H9 (cell line): ENCODE measurements at regions not wholly inside any gene's neighbourhood (a gene's known extent, or its start where the extent isn't known, plus 50 kb on each side); places are given as distances from the start of the nearest gene placed in this dataset.

Experiments used
- DNase-seq: peaks from one replicate; pipeline ENCODE4 v3.0.0-alpha.2; 2017
- H2AFZ ChIP-seq: one replicate; pipeline ENCODE4 v1.6.1; 2013; ENCODE audit warnings: mild to moderate bottlenecking, low read length, control low read depth, moderate library complexity
- H2AK5ac ChIP-seq: 2 replicates; pipeline ENCODE4 v1.6.1; 2013; ENCODE audit warnings: low read length, control low read depth, mixed read lengths; ENCODE audit not compliant: insufficient read length
- H2BK120ac ChIP-seq: one replicate; pipeline ENCODE4 v1.6.1; 2013; ENCODE audit warnings: low read depth, mild to moderate bottlenecking, low read length, control low read depth, inconsistent platforms; ENCODE audit not compliant: poor library complexity, severe bottlenecking
- H2BK12ac ChIP-seq: 2 replicates; pipeline ENCODE4 v1.6.1; 2013; ENCODE audit warnings: low read length, control low read depth, mixed read lengths, low read depth; ENCODE audit not compliant: insufficient read length
- H2BK15ac ChIP-seq: 2 replicates; pipeline ENCODE4 v1.6.1; 2013; ENCODE audit warnings: low read depth, low read length, control low read depth
- H2BK20ac ChIP-seq: one replicate; pipeline ENCODE4 v1.6.1; 2013; ENCODE audit warnings: low read depth, mild to moderate bottlenecking, low read length, control low read depth, inconsistent platforms; ENCODE audit not compliant: poor library complexity, severe bottlenecking
- H2BK5ac ChIP-seq: 2 replicates; pipeline ENCODE4 v1.6.1; 2013; ENCODE audit warnings: low read length, control low read depth, mixed read lengths; ENCODE audit not compliant: insufficient read length
- H3K14ac ChIP-seq: 2 replicates; pipeline ENCODE4 v1.6.1; 2013; ENCODE audit warnings: low read length, control low read depth; ENCODE audit not compliant: insufficient read depth
- H3K18ac ChIP-seq: 2 replicates; pipeline ENCODE4 v1.6.1; 2013; ENCODE audit warnings: low read depth, mild to moderate bottlenecking, mixed read lengths, low read length, control low read depth; ENCODE audit not compliant: insufficient read length
- H3K23ac ChIP-seq: 2 replicates; pipeline ENCODE4 v1.6.1; 2013; ENCODE audit warnings: low read length, control low read depth, mixed read lengths, low read depth; ENCODE audit not compliant: insufficient read length
- H3K23me2 ChIP-seq: 2 replicates; pipeline ENCODE4 v1.6.1; 2013; ENCODE audit warnings: low read depth, mild to moderate bottlenecking, mixed read lengths, low read length, control low read depth; ENCODE audit not compliant: insufficient read length, poor library complexity, severe bottlenecking
- H3K27ac ChIP-seq: 2 replicates; pipeline ENCODE4 v1.5.1; 2013; ENCODE audit warnings: low read length, control low read depth, mixed read lengths, low read depth; ENCODE audit not compliant: insufficient read length
- H3K27me3 ChIP-seq: 2 replicates; pipeline ENCODE4 v1.6.1; 2013; ENCODE audit warnings: low read length, control low read depth, inconsistent platforms; ENCODE audit not compliant: insufficient read depth
- H3K4ac ChIP-seq: 2 replicates; pipeline ENCODE4 v1.6.1; 2013; ENCODE audit warnings: low read depth, mild to moderate bottlenecking, control low read depth, inconsistent platforms, low read length, moderate library complexity
- H3K4me1 ChIP-seq: 2 replicates; pipeline ENCODE4 v1.6.1; 2013; ENCODE audit warnings: low read length, control low read depth, inconsistent platforms; ENCODE audit not compliant: insufficient read depth
- H3K4me2 ChIP-seq: 2 replicates; pipeline ENCODE4 v1.6.1; 2013; ENCODE audit warnings: low read length, control low read depth, mixed read lengths; ENCODE audit not compliant: insufficient read length, insufficient read depth
- H3K56ac ChIP-seq: 2 replicates; pipeline ENCODE4 v1.6.1; 2013; ENCODE audit warnings: low read depth, mild to moderate bottlenecking, mixed read lengths, low read length, control low read depth; ENCODE audit not compliant: insufficient read length
- H3K79me1 ChIP-seq: 2 replicates; pipeline ENCODE4 v1.6.1; 2013; ENCODE audit warnings: low read depth, mild to moderate bottlenecking, moderate library complexity, low read length, control low read depth, inconsistent platforms; ENCODE audit not compliant: insufficient read depth, poor library complexity, severe bottlenecking
- H3K79me2 ChIP-seq: 2 replicates; pipeline ENCODE4 v1.6.1; 2013; ENCODE audit warnings: low read length, control low read depth, inconsistent platforms; ENCODE audit not compliant: insufficient read depth
- H3K9ac ChIP-seq: 2 replicates; pipeline ENCODE4 v1.6.1; 2013; ENCODE audit warnings: low read length, control low read depth, mixed read lengths; ENCODE audit not compliant: insufficient read length; ENCODE audit errors: extremely low read depth
- H3K9me3 ChIP-seq: one replicate; pipeline ENCODE4 v1.6.1; 2013; ENCODE audit warnings: low read depth, low read length, inconsistent platforms; ENCODE audit not compliant: control insufficient read depth
- H3T11ph ChIP-seq: one replicate; pipeline ENCODE4 v1.6.1; 2013; ENCODE audit warnings: mild to moderate bottlenecking, low read length, control low read depth, inconsistent platforms
- H4K20me1 ChIP-seq: one replicate; pipeline ENCODE4 v1.6.1; 2013; ENCODE audit not compliant: control insufficient read depth, insufficient read length, insufficient read depth
- H4K5ac ChIP-seq: 2 replicates; pipeline ENCODE4 v1.6.1; 2013; ENCODE audit warnings: low read depth, mild to moderate bottlenecking, mixed read lengths, low read length, control low read depth; ENCODE audit not compliant: insufficient read length
- H4K8ac ChIP-seq: replicated peaks from 2 replicates; pipeline ENCODE4 v1.6.1; 2013; ENCODE audit warnings: low read length, control low read depth, mixed read lengths, low read depth; ENCODE audit not compliant: insufficient read length
- H4K91ac ChIP-seq: 2 replicates; pipeline ENCODE4 v1.6.1; 2013; ENCODE audit warnings: low read depth, mild to moderate bottlenecking, moderate library complexity, mixed read lengths, low read length, control low read depth; ENCODE audit not compliant: insufficient read length
- H3K27ac Mint-ChIP-seq, 3 experiments: 2 replicates in 2 of 3; 3 replicates in 1 of 3; pipeline ENCODE4 v1.8.0; 2020 to 2021; ENCODE audit warnings: mixed read lengths in 3 of 3, mild to moderate bottlenecking in 1 of 3, moderate library complexity in 1 of 3
- H3K27me3 Mint-ChIP-seq: 2 replicates; pipeline ENCODE4 v1.8.0; 2021; ENCODE audit warnings: low read depth, mild to moderate bottlenecking, moderate library complexity, mixed read lengths
- H3K36me3 Mint-ChIP-seq, 3 experiments: 2 replicates in 2 of 3; 3 replicates in 1 of 3; pipeline ENCODE4 v1.8.0; 2020 to 2021; ENCODE audit warnings: low read depth in 3 of 3, mixed read lengths in 3 of 3; ENCODE audit not compliant: insufficient read depth in 1 of 3
- H3K4me1 Mint-ChIP-seq, 2 experiments: 2 replicates each; pipeline ENCODE4 v1.8.0; 2020; ENCODE audit warnings: mixed read lengths in 2 of 2
- H3K4me3 Mint-ChIP-seq, 2 experiments: 2 replicates in 1 of 2; 3 replicates in 1 of 2; pipeline ENCODE4 v1.8.0; 2020 to 2021; ENCODE audit warnings: mild to moderate bottlenecking in 2 of 2, mixed read lengths in 2 of 2, moderate library complexity in 1 of 2
- H3K9me3 Mint-ChIP-seq, 2 experiments: 2 replicates in 1 of 2; 3 replicates in 1 of 2; pipeline ENCODE4 v1.8.0; 2020; ENCODE audit warnings: mild to moderate bottlenecking in 2 of 2, mixed read lengths in 2 of 2, moderate library complexity in 1 of 2
- WGBS: extraction: QIAGEN DNeasy Blood & Tissue Kit; methylation state at CpG from one replicate; pipeline ENCODE4 v1.1.7; 2013; ENCODE audit warnings: missing lambda C conversion rate, low lambda C conversion rate, mixed read lengths; ENCODE audit not compliant: insufficient read length; ENCODE audit errors: extremely low coverage; 5-methylcytosine and 5-hydroxymethylcytosine counted together
- TF ChIP-seq, protein P1 (sequence below): fragments of 200-600 bp; sonication (generic); conservative IDR thresholded peaks from 3 replicates; pipeline ENCODE4 v1.8.0; 2021; ENCODE audit warnings: antibody characterized with exemption, mild to moderate bottlenecking

DNA sequence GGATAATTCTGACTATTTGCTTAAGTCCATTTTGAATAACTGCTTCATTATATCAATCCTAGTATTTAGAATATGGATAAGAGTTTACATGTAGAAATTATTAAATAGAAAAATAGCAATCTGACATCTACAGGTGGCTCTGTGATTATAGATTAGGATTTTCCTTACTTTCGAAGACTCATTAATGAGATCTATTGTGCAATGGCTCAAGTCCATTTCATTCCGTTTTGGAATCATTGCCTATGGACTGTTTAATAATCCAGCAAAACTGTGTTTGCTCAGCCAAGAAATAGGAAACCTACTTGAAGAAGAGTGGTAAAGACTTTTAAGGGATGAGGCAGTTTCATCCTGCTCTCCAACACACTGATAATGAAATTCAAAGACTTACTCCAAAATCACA lies 67.8 kb upstream of the SSTR1 start:
- H2BK5ac ChIP-seq: no peak overlapping the region
- H3K4ac ChIP-seq: no peak overlapping the region
- H3T11ph ChIP-seq: no peak overlapping the region
- H3K9me3 Mint-ChIP-seq: no peaks in the 10 kb centered on the region
- no peaks in the 10 kb centered on the region for H3K79me2 ChIP-seq
- H3K27me3 ChIP-seq: no peaks in the 10 kb centered on the region
- no peak overlapping the region for H3K56ac ChIP-seq
- TF ChIP-seq, protein P1, sequence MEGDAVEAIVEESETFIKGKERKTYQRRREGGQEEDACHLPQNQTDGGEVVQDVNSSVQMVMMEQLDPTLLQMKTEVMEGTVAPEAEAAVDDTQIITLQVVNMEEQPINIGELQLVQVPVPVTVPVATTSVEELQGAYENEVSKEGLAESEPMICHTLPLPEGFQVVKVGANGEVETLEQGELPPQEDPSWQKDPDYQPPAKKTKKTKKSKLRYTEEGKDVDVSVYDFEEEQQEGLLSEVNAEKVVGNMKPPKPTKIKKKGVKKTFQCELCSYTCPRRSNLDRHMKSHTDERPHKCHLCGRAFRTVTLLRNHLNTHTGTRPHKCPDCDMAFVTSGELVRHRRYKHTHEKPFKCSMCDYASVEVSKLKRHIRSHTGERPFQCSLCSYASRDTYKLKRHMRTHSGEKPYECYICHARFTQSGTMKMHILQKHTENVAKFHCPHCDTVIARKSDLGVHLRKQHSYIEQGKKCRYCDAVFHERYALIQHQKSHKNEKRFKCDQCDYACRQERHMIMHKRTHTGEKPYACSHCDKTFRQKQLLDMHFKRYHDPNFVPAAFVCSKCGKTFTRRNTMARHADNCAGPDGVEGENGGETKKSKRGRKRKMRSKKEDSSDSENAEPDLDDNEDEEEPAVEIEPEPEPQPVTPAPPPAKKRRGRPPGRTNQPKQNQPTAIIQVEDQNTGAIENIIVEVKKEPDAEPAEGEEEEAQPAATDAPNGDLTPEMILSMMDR: no peak
- no peak for DNase-seq
- H4K91ac ChIP-seq: no peak overlapping the region
- H3K23ac ChIP-seq: no peak overlapping the region
- no peak overlapping the region for H2BK12ac ChIP-seq
- H2AFZ ChIP-seq: no peak overlapping the region
- no peaks in the 10 kb centered on the region for H3K9me3 ChIP-seq
- H3K9ac ChIP-seq: no peak overlapping the region
- no peak overlapping the region for H2BK120ac ChIP-seq
- H3K4me3 Mint-ChIP-seq: no peak overlapping the region
- no peak overlapping the region for H4K8ac ChIP-seq
- H4K20me1 ChIP-seq: no peaks in the 10 kb centered on the region
- no peaks in the 10 kb centered on the region; a peak in 1 of 7 replicates for H3K36me3 Mint-ChIP-seq
- no peaks in the 10 kb centered on the region for H3K27me3 Mint-ChIP-seq
- H2AK5ac ChIP-seq: no peak overlapping the region
- no CpG with 5 or more reads among the region's 2 CpGs for WGBS
- H4K5ac ChIP-seq: no peak overlapping the region
- no peak overlapping the region for H3K27ac ChIP-seq
- no peaks in the 10 kb centered on the region for H3K79me1 ChIP-seq
- H3K4me1 ChIP-seq: peaks cover 15% of the 10 kb centered on the region; the same call in 1 of the 2 replicates
- H3K23me2 ChIP-seq: no peaks in the 10 kb centered on the region
- H3K27ac Mint-ChIP-seq: no peak overlapping the region
- H3K4me1 Mint-ChIP-seq: peaks cover 19 to 36% of the 10 kb centered on the region in 2 experiments
- no peak overlapping the region for H3K4me2 ChIP-seq
- no peak overlapping the region for H3K14ac ChIP-seq
- no peak overlapping the region for H2BK20ac ChIP-seq
- no peak overlapping the region for H3K18ac ChIP-seq
- H2BK15ac ChIP-seq: no peak overlapping the region
